Omental fat pad (tissue), 3 donors: ENCODE measurements at regions not wholly inside any gene's neighbourhood (a gene's known extent, or its start where the extent isn't known, plus 50 kb on each side); places are given as distances from the start of the nearest gene placed in this dataset.

ENCODE experiments used
- ATAC-seq: fragments of 150-250 bp; one replicate; pipeline ENCODE4 v1.9.1; 2016; ENCODE audit warnings: mild to moderate bottlenecking, moderate library complexity; ENCODE audit not compliant: low FRiP score
- DNase-seq: peaks from one replicate; pipeline ENCODE4 v3.0.0-alpha.2; 2019; ENCODE audit warnings: low spot score
- TF ChIP-seq, protein P1 (sequence below), 3 donors: fragments of 450-650 bp; IDR thresholded peaks; one replicate each; pipeline ENCODE4 v1.5.1; 2016 to 2017; ENCODE audit warnings: antibody characterized with exemption in 3 of 3, mild to moderate bottlenecking in 3 of 3, moderate library complexity in 2 of 3

DNA sequence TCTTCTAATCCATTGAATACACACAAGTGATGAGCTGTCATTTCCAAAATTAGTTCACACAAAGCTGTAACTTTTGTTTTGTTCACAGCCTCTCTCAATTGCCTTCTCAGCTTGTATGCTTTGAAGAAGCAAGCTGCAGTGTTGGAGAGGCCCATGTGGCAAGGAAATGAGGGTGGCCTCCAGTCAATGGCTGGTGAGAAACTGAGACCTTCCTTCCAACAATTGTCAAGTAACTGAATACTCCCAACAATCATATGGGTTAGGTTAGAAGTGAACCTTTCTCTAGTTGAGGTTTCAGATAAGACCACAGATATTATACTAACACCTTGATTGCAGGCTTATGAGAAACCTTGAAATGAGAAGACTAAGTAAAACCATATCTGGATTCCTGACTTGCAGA is 82.4 kb upstream of the SOX9 start:
- TF ChIP-seq, protein P1, sequence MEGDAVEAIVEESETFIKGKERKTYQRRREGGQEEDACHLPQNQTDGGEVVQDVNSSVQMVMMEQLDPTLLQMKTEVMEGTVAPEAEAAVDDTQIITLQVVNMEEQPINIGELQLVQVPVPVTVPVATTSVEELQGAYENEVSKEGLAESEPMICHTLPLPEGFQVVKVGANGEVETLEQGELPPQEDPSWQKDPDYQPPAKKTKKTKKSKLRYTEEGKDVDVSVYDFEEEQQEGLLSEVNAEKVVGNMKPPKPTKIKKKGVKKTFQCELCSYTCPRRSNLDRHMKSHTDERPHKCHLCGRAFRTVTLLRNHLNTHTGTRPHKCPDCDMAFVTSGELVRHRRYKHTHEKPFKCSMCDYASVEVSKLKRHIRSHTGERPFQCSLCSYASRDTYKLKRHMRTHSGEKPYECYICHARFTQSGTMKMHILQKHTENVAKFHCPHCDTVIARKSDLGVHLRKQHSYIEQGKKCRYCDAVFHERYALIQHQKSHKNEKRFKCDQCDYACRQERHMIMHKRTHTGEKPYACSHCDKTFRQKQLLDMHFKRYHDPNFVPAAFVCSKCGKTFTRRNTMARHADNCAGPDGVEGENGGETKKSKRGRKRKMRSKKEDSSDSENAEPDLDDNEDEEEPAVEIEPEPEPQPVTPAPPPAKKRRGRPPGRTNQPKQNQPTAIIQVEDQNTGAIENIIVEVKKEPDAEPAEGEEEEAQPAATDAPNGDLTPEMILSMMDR (IDR thresholded peaks at IDR 0.05): no peak
- no peak for DNase-seq
- no peak for ATAC-seq

DNA sequence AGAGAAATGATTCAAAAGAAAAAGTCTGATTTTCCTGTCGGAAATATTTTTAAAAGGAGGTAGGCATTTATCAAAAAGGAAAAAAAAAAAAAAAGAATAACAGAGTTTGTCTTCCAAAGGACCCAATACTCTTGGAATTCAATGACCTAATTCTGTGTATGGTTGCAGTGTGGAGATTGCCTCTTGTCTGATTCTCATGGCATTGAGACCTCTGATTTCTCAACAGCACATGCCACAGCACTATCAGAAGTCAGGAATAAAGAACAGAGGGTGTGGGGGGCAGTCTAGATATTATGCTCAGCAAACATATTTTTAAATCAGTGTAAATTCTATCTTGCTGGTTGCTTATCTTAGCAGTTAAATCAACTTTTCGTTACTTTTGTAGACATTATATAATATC is 81.3 kb upstream of the SOX9 start:
- TF ChIP-seq, protein P1 (IDR thresholded peaks at IDR 0.05): no peak
- ATAC-seq (no peak), DNase-seq (no peak)

DNA sequence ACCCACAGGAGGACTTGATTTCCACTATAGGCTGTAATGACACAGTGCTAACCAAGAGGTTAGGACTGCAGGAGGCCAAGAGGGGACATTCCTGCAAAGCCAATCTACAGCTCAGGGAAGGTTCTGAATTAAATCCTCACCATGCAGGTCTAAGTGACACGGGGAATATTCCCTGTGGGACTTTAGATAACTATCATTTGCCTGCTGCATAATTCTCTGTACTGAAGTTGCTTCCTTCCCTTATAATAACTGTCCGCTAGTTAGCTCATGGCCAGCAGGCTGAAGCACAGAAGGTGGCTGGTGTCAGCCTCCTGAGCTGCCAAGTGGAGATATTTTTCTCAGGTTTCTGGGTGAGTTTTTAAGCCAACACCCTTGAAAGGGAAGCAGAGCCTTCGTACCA is 74.6 kb upstream of the SOX9 start:
- ATAC-seq: no peak
- TF ChIP-seq, protein P1 (IDR thresholded peaks at IDR 0.05): no peak
- no peak for DNase-seq

DNA sequence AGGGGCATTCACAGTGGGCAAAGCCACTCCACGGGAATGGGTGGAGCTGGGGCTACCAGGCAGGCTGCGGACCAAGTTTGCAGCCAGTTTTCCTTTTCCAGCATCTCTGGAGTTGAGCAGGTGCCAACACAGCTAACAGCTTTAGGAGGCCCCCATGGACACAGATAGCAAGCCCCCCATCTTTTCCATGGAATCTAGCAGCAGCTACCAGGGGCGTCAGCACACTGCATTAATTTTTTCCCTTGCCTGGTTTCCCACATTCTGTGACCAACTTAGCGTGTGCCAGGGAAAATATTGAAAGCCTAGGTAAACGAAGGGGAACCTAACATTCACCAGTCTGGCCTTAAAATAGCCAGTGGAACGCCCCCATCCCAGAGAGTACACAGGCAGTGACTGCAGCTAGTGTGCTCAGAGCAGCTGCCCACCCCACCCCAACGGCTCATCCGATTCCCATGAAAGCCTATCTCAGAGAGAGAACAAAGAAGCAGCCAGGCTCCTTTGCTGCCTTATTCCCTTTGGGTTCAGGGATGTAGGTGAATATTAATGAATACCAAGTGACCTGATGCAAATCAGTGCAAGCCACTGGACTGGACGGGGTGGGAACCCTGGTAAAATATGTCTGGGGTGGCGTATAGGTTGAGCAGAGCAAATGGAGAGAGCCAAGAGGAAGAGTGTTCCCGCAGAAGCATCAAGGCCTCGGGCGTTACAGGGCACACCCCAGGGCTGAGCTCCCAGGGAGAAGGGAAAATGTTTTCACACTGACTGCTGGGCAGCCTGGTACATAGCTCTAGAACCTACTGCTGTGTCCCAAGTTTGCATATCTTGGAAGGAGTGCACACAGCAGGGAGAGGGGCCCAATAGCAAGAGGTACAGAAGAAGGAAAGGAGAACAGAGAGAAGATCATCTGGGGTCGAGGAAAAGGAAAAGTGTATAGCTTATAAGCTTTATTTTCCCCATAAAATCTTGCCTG is 73.9 kb upstream of the SOX9 start:
- TF ChIP-seq, protein P1 (IDR thresholded peaks at IDR 0.05): no peak
- ATAC-seq: no peak
- no peak for DNase-seq

DNA sequence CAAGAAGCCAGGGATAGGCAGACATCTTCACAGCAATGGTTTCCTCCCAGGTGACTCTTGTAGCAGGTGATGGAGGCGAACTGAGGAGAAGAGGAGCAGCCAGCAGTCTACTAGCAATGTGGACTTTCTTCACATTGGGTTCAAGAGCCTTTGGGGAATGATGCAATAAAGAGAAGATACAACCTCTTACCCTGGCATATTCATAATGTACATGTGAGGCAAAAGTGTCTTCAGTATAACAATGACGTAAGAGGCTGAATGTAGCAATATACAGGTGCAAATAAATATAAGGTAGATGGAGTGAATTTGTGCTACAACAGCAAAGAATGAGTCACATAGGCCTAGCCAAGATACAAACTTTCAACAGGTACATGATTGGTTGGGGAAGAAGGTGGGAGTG is 70.9 kb upstream of the SOX9 start:
- TF ChIP-seq, protein P1 (IDR thresholded peaks at IDR 0.05): no peak
- no peak for DNase-seq
- no peak for ATAC-seq

DNA sequence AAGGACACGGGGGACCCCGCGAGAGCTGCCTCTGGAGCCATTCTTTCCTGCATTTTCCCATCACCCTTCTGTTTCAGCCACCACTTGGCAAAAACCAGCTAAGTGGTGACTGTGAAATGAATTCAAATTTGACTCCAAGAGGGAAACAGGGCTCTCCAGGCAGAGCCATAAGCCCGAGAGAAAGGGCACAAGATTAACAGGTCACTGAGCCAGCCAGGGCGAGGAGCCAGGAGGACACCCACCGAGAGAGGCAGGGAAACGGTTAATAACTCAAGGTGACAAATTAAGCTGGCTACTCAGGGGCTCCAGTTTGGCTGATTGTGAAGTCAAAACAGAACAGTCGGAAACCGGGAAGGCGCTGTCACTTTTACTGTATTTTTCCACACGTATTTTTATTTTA is 67.8 kb upstream of the SOX9 start:
- ATAC-seq (no peak), DNase-seq (no peak)
- TF ChIP-seq, protein P1 (IDR thresholded peaks at IDR 0.05): no peak

DNA sequence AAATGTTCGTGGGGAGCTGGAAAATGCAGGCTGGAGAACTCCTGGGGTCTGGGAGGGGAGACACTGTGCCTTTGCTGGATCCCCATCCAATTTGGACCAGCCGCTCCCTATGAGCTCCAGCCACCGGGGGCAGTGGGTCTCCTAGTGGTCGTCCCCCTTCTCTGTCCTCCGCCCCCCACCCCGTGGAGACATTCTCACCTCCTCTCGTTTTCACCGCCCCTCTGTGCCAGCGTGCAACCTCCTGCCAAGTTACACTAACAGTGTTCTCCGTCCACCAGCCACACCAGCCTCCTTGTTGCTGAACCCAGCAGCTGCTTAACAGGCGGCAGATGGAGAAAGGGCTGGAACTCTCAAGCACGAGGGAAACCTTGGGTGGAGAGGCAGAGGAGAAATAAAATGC is 67.4 kb upstream of the SOX9 start:
- no peak for DNase-seq
- TF ChIP-seq, protein P1 (IDR thresholded peaks at IDR 0.05): no peak
- no peak for ATAC-seq
